Natural killer cell (primary cell): ENCODE measurements at regions not wholly inside any gene's neighbourhood (a gene's known extent, or its start where the extent isn't known, plus 50 kb on each side); places are given as distances from the start of the nearest gene placed in this dataset.

Experiments
- ATAC-seq, 3 donors: fragments of 150-1000 bp in 2 of 3; fragments of 200-7000 bp in 1 of 3; cut with Tn5 transposase; 1 replicate in 1 of 3; 2 replicates in 2 of 3; pipeline ENCODE4 v1.10.0; 2021; ENCODE audit warnings: mild to moderate bottlenecking in 2 of 3, moderate library complexity in 2 of 3
- DNase-seq, 2 donors: peaks; one replicate each; pipeline versions ENCODE4 v3.0.0 to v3.0.0-alpha.2; 2013 to 2021; ENCODE audit warnings: mixed read lengths in 1 of 2
- H3K27ac ChIP-seq: one replicate; pipeline ENCODE4 v1.5.1; 2013; ENCODE audit warnings: mild to moderate bottlenecking, low read length
- H3K27me3 ChIP-seq: one replicate; pipeline ENCODE4 v1.6.1; 2013; ENCODE audit warnings: low read length; ENCODE audit not compliant: control insufficient read depth, insufficient read depth
- H3K36me3 ChIP-seq: one replicate; pipeline ENCODE4 v1.6.1; 2013; ENCODE audit warnings: low read length; ENCODE audit not compliant: control insufficient read depth, insufficient read depth
- H3K4me1 ChIP-seq: one replicate; pipeline ENCODE4 v1.6.1; 2013; ENCODE audit warnings: low read length; ENCODE audit not compliant: control insufficient read depth, insufficient read depth
- H3K4me3 ChIP-seq: one replicate; pipeline ENCODE4 v1.5.1; 2013; ENCODE audit warnings: low read length
- H3K9me3 ChIP-seq: one replicate; pipeline ENCODE4 v1.6.1; 2013; ENCODE audit warnings: low read length; ENCODE audit not compliant: control insufficient read depth, insufficient read depth
- H3K27ac Mint-ChIP-seq, 2 donors: one replicate each; pipeline ENCODE4 v1.8.0; 2022; ENCODE audit warnings: mild to moderate bottlenecking in 2 of 2, mixed read lengths in 2 of 2, moderate library complexity in 1 of 2
- H3K27me3 Mint-ChIP-seq, 2 donors: one replicate each; pipeline ENCODE4 v1.8.0; 2022; ENCODE audit warnings: low read depth in 2 of 2, mixed read lengths in 2 of 2
- H3K36me3 Mint-ChIP-seq: one replicate; pipeline ENCODE4 v1.8.0; 2022; ENCODE audit warnings: mixed read lengths
- H3K4me1 Mint-ChIP-seq, 2 donors: one replicate each; pipeline ENCODE4 v1.8.0; 2022; ENCODE audit warnings: mixed read lengths in 2 of 2
- H3K4me3 Mint-ChIP-seq: one replicate; pipeline ENCODE4 v1.8.0; 2022; ENCODE audit warnings: mild to moderate bottlenecking, moderate library complexity, mixed read lengths
- H3K9me3 Mint-ChIP-seq, 2 donors: one replicate each; pipeline ENCODE4 v1.8.0; 2022; ENCODE audit warnings: mixed read lengths in 2 of 2
- CTCF ChIP-seq: fragments of 200-600 bp; IDR thresholded peaks from one replicate; pipeline ENCODE4 v1.8.0; 2022; ENCODE audit warnings: antibody characterized with exemption
- WGBS: methylation state at CpG from one replicate; pipeline ENCODE4 v1.1.7; 2013; ENCODE audit warnings: missing lambda C conversion rate; ENCODE audit not compliant: insufficient coverage; 5-methylcytosine and 5-hydroxymethylcytosine counted together
- intact Hi-C: fragments of 100-400 bp; cut with micrococcal nuclease; formaldehyde crosslinking; loops from one replicate; pipeline ENCODE4 v1.14.2; 2022

GRCh38 chr17:45719335-45720071, 64.6 kb upstream of the CRHR1 start:
- DNase-seq (no peak), ATAC-seq (no peak)
- no peaks in the 10 kb centered on the region for H3K4me1 Mint-ChIP-seq
- peaks cover 37 to 49% of the 10 kb centered on the region in 2 donors for H3K27me3 Mint-ChIP-seq
- no peaks in the 10 kb centered on the region for H3K36me3 ChIP-seq
- H3K9me3 Mint-ChIP-seq = no peaks in the 10 kb centered on the region
- H3K27ac Mint-ChIP-seq = no peak overlapping the region
- peaks cover 6% of the 10 kb centered on the region for H3K27me3 ChIP-seq
- no peak for TF ChIP-seq CTCF
- H3K36me3 Mint-ChIP-seq = no peaks in the 10 kb centered on the region
- H3K4me1 ChIP-seq = no peaks in the 10 kb centered on the region
- no peak overlapping the region for H3K27ac ChIP-seq
- H3K9me3 ChIP-seq = no peaks in the 10 kb centered on the region
- no peak overlapping the region for H3K4me3 Mint-ChIP-seq
- 94% methylated on average over 3 of the region's 3 CpGs for WGBS
- intact Hi-C loops = no loop called here
- no peak overlapping the region for H3K4me3 ChIP-seq

- TF ChIP-seq CTCF = no peak
- no peaks in the 10 kb centered on the region for H3K36me3 Mint-ChIP-seq
- H3K9me3 Mint-ChIP-seq = no peaks in the 10 kb centered on the region
- intact Hi-C loops = no loop called here
- Histone ChIP-seq H3K4me1 (no peaks in the 10 kb centered on the region), H3K9me3 (no peaks in the 10 kb centered on the region), H3K36me3 (no peaks in the 10 kb centered on the region), H3K27ac (no peak overlapping the region), H3K4me3 (no peak overlapping the region), H3K27me3 (peaks cover 6% of the 10 kb centered on the region)
- no peaks in the 10 kb centered on the region for H3K4me1 Mint-ChIP-seq
- no peak overlapping the region for H3K4me3 Mint-ChIP-seq
- peaks cover 41 to 46% of the 10 kb centered on the region in 2 donors for H3K27me3 Mint-ChIP-seq
- 82% methylated on average over 11 of the region's 11 CpGs for WGBS
- DNase-seq = no peak
- no peak overlapping the region for H3K27ac Mint-ChIP-seq
- ATAC-seq = no peak
Measured at GRCh38 chr17:45720386-45720785, 63.7 kb upstream of the CRHR1 start.

- TF ChIP-seq CTCF = no peak
- Mint-ChIP-seq H3K9me3 (no peaks in the 10 kb centered on the region), H3K27ac (no peak overlapping the region), H3K36me3 (no peaks in the 10 kb centered on the region), H3K4me3 (no peak overlapping the region), H3K4me1 (no peaks in the 10 kb centered on the region), H3K27me3 (peaks cover 48 to 50% of the 10 kb centered on the region in 2 donors)
- WGBS = 35% methylated on average over 7 of the region's 7 CpGs
- peaks cover 2% of the 10 kb centered on the region for H3K27me3 ChIP-seq
- no peaks in the 10 kb centered on the region for H3K4me1 ChIP-seq
- no peaks in the 10 kb centered on the region for H3K9me3 ChIP-seq
- H3K36me3 ChIP-seq = no peaks in the 10 kb centered on the region
- peak in 1 of 3 donors; percentile 19 for ATAC-seq
- H3K27ac ChIP-seq = no peak overlapping the region
- intact Hi-C loops = no loop called here
- H3K4me3 ChIP-seq = no peak overlapping the region
- DNase-seq = no peak
Measured at GRCh38 chr17:45722161-45722560, 62.0 kb upstream of the CRHR1 start.
